ENCODE measurements at regions not wholly inside any gene's neighbourhood (a gene's known extent, or its start where the extent isn't known, plus 50 kb on each side); places are given as distances from the start of the nearest gene placed in this dataset.

DNA sequence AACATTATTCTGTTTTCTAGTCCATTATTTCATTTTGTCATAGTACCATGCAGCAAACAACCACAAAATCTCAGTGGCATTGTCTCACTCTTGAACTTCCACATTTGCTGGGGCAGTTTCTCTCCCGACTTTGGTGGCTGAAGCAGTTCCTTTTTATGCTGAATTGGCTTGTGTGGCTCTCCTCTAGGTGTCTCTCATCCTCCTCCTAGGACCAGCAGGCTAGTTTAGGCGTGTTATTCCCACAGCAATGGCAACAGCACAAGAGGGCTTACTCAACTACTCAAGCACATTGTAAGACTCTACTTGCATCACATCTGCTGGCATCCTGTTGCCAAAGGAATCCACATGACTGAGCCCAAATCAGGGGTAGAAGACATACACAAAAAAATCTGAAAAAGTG, 201.8 kb upstream of the KCNH8 start:
- H3K36me3 ChIP-seq (ENCODE audit: control insufficient read depth in 2 of 2, insufficient read depth in 1 of 2, low read length in 2 of 2), result no peaks in the 10 kb centered on the region
- no peaks in the 10 kb centered on the region for H3K4me1 ChIP-seq (ENCODE audit: control insufficient read depth, insufficient read depth, low read length)
- CTCF ChIA-PET, result no interaction called here
- H3K4me3 ChIP-seq (ENCODE audit: low read depth, low read length), result no peak overlapping the region
- H3K9me3 ChIP-seq (ENCODE audit: control insufficient read depth, insufficient read depth, low read depth, low read length), result no peaks in the 10 kb centered on the region
- no peak for TF ChIP-seq ZNF175 (tag by site-specific recombination; IDR thresholded peaks at IDR 0.05)
- no peak for TF ChIP-seq ZNF596 (tag by site-specific recombination; IDR thresholded peaks at IDR 0.05)
- no peak overlapping the region for H3K27ac ChIP-seq (ENCODE audit: extremely low read depth, low read depth, low read length)
- POLR2A ChIA-PET, result no interaction called here

DNA sequence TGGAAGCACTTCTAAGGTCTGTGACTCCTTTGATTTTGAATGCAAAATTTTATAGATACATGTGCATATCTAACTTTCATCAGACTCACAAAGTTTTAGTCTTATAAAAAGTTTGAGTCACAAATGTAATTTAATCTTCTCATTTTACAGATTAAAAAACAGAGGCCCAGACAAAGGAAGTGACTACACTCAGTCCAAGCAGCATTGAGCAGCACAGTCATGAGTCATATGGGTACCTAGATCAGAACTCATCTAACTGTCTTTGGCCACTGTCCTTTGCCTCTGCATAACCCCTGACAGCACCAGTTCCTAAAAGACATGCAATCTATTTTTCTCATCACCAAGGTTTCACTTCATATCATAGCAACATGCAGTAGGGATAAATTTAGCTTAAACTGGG, 210.7 kb upstream of the KCNH8 start:
- Histone ChIP-seq H3K4me1 (ENCODE audit: control insufficient read depth, insufficient read depth, low read length) (no peaks in the 10 kb centered on the region), H3K4me3 (ENCODE audit: low read depth, low read length) (no peak overlapping the region), H3K9me3 (ENCODE audit: control insufficient read depth, insufficient read depth, low read depth, low read length) (no peaks in the 10 kb centered on the region), H3K36me3 (ENCODE audit: control insufficient read depth in 2 of 2, insufficient read depth in 1 of 2, low read length in 2 of 2) (no peaks in the 10 kb centered on the region), H3K27ac (ENCODE audit: extremely low read depth, low read depth, low read length) (no peak overlapping the region)
- CTCF ChIA-PET, result no interaction called here
- POLR2A ChIA-PET, result no interaction called here
- TF ChIP-seq ZNF133 (tag by site-specific recombination; IDR thresholded peaks at IDR 0.05) (no peak), ZNF776 (tag by site-specific recombination; IDR thresholded peaks at IDR 0.05; ENCODE audit: borderline replicate concordance) (no peak), ZNF211 (tag by site-specific recombination; IDR thresholded peaks at IDR 0.05; ENCODE audit: low read depth) (no peak), ZNF354C (tag by site-specific recombination; IDR thresholded peaks at IDR 0.05; ENCODE audit: borderline replicate concordance, low read depth) (no peak), ZNF473 (tag by site-specific recombination; IDR thresholded peaks at IDR 0.05) (no peak)

DNA sequence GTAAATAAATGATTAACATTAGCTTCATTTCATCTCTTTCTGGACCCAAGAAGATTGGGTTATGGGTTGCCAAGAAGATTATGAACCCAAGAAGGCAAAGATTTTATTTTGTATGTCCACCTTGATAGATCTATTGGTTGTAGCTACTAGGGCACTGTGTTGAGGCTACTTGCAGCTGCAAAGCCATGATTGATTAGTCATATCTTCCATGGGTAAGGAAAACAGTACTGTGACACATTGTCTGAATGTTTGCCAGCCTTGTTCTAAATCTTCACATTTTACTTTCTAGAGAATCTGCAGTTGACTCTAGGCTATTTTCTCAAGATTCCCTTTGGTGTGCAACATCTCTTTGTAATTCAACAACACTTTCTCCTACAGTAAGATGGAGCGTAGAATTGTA, 229.2 kb upstream of the KCNH8 start:
- H3K9me3 ChIP-seq (ENCODE audit: control insufficient read depth, insufficient read depth, low read depth, low read length), result no peaks in the 10 kb centered on the region
- no peaks in the 10 kb centered on the region for H3K36me3 ChIP-seq (ENCODE audit: control insufficient read depth in 2 of 2, insufficient read depth in 1 of 2, low read length in 2 of 2)
- CTCF ChIA-PET, result no interaction called here
- TF ChIP-seq, protein P1, sequence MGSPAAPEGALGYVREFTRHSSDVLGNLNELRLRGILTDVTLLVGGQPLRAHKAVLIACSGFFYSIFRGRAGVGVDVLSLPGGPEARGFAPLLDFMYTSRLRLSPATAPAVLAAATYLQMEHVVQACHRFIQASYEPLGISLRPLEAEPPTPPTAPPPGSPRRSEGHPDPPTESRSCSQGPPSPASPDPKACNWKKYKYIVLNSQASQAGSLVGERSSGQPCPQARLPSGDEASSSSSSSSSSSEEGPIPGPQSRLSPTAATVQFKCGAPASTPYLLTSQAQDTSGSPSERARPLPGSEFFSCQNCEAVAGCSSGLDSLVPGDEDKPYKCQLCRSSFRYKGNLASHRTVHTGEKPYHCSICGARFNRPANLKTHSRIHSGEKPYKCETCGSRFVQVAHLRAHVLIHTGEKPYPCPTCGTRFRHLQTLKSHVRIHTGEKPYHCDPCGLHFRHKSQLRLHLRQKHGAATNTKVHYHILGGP (tag by site-specific recombination; IDR thresholded peaks at IDR 0.05), result no peak
- TF ChIP-seq TCF7L2 (IDR thresholded peaks at IDR 0.05; ENCODE audit: borderline replicate concordance, low read depth, low read length) (no peak), ZNF514 (tag by site-specific recombination; IDR thresholded peaks at IDR 0.05) (no peak), ZNF133 (tag by site-specific recombination; IDR thresholded peaks at IDR 0.05) (no peak), ZNF350 (tag by site-specific recombination; IDR thresholded peaks at IDR 0.05) (no peak), ZNF837 (tag by site-specific recombination; IDR thresholded peaks at IDR 0.05) (no peak)
- H3K4me3 ChIP-seq (ENCODE audit: low read depth, low read length), result no peak overlapping the region
- H3K27ac ChIP-seq (ENCODE audit: extremely low read depth, low read depth, low read length), result no peak overlapping the region
- POLR2A ChIA-PET, result no interaction called here
- H3K4me1 ChIP-seq (ENCODE audit: control insufficient read depth, insufficient read depth, low read length), result no peaks in the 10 kb centered on the region

DNA sequence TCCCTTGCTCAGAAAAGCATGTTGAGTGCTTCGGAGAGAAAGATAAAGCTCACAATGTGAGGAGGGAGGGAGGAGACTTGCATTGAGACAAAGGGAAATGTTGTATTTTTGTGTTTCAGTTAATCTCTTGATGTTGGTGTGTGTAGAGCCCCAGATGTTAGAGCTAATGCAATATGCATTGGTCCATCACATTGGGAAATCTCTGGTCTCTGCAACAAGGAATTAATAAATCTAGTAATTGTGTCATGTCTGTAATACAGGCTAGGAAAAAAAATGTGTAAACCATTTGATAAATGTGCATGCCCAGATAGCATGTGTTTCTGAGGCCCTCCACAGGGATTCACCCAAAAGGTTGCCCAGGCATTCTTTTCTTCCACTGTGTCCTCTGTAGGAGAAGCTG, 230.4 kb upstream of the KCNH8 start:
- Histone ChIP-seq H3K27ac (ENCODE audit: extremely low read depth, low read depth, low read length) (no peak overlapping the region), H3K36me3 (ENCODE audit: control insufficient read depth in 2 of 2, insufficient read depth in 1 of 2, low read length in 2 of 2) (no peaks in the 10 kb centered on the region), H3K4me1 (ENCODE audit: control insufficient read depth, insufficient read depth, low read length) (no peaks in the 10 kb centered on the region), H3K9me3 (ENCODE audit: control insufficient read depth, insufficient read depth, low read depth, low read length) (no peaks in the 10 kb centered on the region), H3K4me3 (ENCODE audit: low read depth, low read length) (no peak overlapping the region)
- CTCF ChIA-PET, result no interaction called here
- POLR2A ChIA-PET, result no interaction called here
- TF ChIP-seq, protein P2, sequence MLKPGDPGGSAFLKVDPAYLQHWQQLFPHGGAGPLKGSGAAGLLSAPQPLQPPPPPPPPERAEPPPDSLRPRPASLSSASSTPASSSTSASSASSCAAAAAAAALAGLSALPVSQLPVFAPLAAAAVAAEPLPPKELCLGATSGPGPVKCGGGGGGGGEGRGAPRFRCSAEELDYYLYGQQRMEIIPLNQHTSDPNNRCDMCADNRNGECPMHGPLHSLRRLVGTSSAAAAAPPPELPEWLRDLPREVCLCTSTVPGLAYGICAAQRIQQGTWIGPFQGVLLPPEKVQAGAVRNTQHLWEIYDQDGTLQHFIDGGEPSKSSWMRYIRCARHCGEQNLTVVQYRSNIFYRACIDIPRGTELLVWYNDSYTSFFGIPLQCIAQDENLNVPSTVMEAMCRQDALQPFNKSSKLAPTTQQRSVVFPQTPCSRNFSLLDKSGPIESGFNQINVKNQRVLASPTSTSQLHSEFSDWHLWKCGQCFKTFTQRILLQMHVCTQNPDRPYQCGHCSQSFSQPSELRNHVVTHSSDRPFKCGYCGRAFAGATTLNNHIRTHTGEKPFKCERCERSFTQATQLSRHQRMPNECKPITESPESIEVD (tag by site-specific recombination; IDR thresholded peaks at IDR 0.05), result no peak
- TF ChIP-seq ZNF138 (tag by site-specific recombination; IDR thresholded peaks at IDR 0.05; ENCODE audit: borderline replicate concordance), result no peak
- TF ChIP-seq ZNF274 (IDR thresholded peaks at IDR 0.05; ENCODE audit: low read length), result no peak
- no peak for TF ChIP-seq ZNF274 (tag by site-specific recombination; IDR thresholded peaks at IDR 0.05; ENCODE audit: borderline replicate concordance)
- TF ChIP-seq ZNF24 (tag by site-specific recombination; IDR thresholded peaks at IDR 0.05), result no peak
- TF ChIP-seq ZBTB48 (tag by site-specific recombination; IDR thresholded peaks at IDR 0.05), result no peak
- no peak for TF ChIP-seq MEIS1 (CRISPR knock-in tag; IDR thresholded peaks at IDR 0.05; ENCODE audit: borderline replicate concordance)
- TF ChIP-seq MZF1 (tag by site-specific recombination; IDR thresholded peaks at IDR 0.05; ENCODE audit: borderline replicate concordance), result no peak
- TF ChIP-seq, protein P3, sequence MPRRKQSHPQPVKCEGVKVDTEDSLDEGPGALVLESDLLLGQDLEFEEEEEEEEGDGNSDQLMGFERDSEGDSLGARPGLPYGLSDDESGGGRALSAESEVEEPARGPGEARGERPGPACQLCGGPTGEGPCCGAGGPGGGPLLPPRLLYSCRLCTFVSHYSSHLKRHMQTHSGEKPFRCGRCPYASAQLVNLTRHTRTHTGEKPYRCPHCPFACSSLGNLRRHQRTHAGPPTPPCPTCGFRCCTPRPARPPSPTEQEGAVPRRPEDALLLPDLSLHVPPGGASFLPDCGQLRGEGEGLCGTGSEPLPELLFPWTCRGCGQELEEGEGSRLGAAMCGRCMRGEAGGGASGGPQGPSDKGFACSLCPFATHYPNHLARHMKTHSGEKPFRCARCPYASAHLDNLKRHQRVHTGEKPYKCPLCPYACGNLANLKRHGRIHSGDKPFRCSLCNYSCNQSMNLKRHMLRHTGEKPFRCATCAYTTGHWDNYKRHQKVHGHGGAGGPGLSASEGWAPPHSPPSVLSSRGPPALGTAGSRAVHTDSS (tag by site-specific recombination; IDR thresholded peaks at IDR 0.05), result no peak
- TF ChIP-seq ZNF837 (tag by site-specific recombination; IDR thresholded peaks at IDR 0.05), result no peak
- TF ChIP-seq, protein P4, sequence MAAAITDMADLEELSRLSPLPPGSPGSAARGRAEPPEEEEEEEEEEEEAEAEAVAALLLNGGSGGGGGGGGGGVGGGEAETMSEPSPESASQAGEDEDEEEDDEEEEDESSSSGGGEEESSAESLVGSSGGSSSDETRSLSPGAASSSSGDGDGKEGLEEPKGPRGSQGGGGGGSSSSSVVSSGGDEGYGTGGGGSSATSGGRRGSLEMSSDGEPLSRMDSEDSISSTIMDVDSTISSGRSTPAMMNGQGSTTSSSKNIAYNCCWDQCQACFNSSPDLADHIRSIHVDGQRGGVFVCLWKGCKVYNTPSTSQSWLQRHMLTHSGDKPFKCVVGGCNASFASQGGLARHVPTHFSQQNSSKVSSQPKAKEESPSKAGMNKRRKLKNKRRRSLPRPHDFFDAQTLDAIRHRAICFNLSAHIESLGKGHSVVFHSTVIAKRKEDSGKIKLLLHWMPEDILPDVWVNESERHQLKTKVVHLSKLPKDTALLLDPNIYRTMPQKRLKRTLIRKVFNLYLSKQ (tag by site-specific recombination; IDR thresholded peaks at IDR 0.05; ENCODE audit: borderline replicate concordance), result no peak
- TF ChIP-seq WT1 (tag by site-specific recombination; IDR thresholded peaks at IDR 0.05), result no peak
- TF ChIP-seq ZFP3 (tag by site-specific recombination; IDR thresholded peaks at IDR 0.05; ENCODE audit: low read depth), result no peak

Data from HEK293 (cell line).